Gastrocnemius medialis (tissue), 4 donors: ENCODE measurements at regions not wholly inside any gene's neighbourhood (a gene's known extent, or its start where the extent isn't known, plus 50 kb on each side); places are given as distances from the start of the nearest gene placed in this dataset.

Source experiments
- ATAC-seq, 2 donors: fragments of 150-250 bp; one replicate each; pipeline ENCODE4 v1.9.1; 2016
- DNase-seq, 2 donors: peaks; one replicate each; pipeline ENCODE4 v3.0.0-alpha.2; 2019
- H3K27ac ChIP-seq, 4 donors: fragments of 200-600 bp; sonication (generic); 1 replicate in 1 of 4; 2 replicates in 3 of 4; pipeline ENCODE4 v1.5.1; 2016 to 2018; ENCODE audit warnings: mild to moderate bottlenecking in 2 of 4, moderate library complexity in 1 of 4
- H3K27me3 ChIP-seq, 3 donors: fragments of 200-600 bp; sonication (generic) in 2 of 3; 1 replicate in 1 of 3; 2 replicates in 2 of 3; pipeline versions ENCODE4 v1.5.1 to v1.6.0; 2016 to 2019; ENCODE audit warnings: mild to moderate bottlenecking in 1 of 3, moderate library complexity in 1 of 3
- H3K36me3 ChIP-seq, 2 donors: fragments of 200-600 bp; sonication (generic) in 1 of 2; one replicate each; pipeline ENCODE4 v1.5.1; 2017 to 2018
- H3K4me1 ChIP-seq, 2 donors: fragments of 200-600 bp; sonication (generic) in 1 of 2; one replicate each; pipeline ENCODE4 v1.5.1; 2016 to 2017; ENCODE audit warnings: mild to moderate bottlenecking in 2 of 2
- H3K4me3 ChIP-seq, 4 donors: fragments of 200-600 bp; sonication (generic) in 3 of 4; 1 replicate in 1 of 4; 2 replicates in 3 of 4; pipeline ENCODE4 v1.5.1; 2016 to 2019; ENCODE audit warnings: mild to moderate bottlenecking in 2 of 4
- H3K9me3 ChIP-seq, 3 donors: fragments of 200-600 bp; sonication (generic) in 2 of 3; 1 replicate in 1 of 3; 2 replicates in 2 of 3; pipeline ENCODE4 v1.5.1; 2016 to 2019
- POLR2A ChIP-seq, 2 donors: fragments of 450-650 bp; IDR thresholded peaks; one replicate each; pipeline ENCODE4 v1.6.1; 2017; ENCODE audit warnings: antibody characterized with exemption in 2 of 2, mild to moderate bottlenecking in 2 of 2, moderate library complexity in 2 of 2
- in situ Hi-C, 4 donors: fragments of 200-750 bp; cut with MboI; loops; one replicate each; pipeline versions ENCODE4 v1.15.0 to v1.8.0; 2017; ENCODE audit warnings: low sequenced_read_pairs in 4 of 4
- intact Hi-C: fragments of 100-400 bp; cut with DNase I; formaldehyde crosslinking; loops from one replicate; pipeline ENCODE4 v1.15.1; 2023; ENCODE audit warnings: low total_unique reads
- TF ChIP-seq, protein P1 (sequence below), 5 experiments: fragments of 450-650 bp in 3 of 5; fragments of 200-600 bp in 2 of 5; sonication (generic) in 2 of 5; IDR thresholded peaks in 4 of 5; conservative IDR thresholded peaks in 1 of 5; 1 replicate in 4 of 5; 2 replicates in 1 of 5; pipeline ENCODE4 v1.5.1; 2016 to 2019; ENCODE audit warnings: antibody characterized with exemption in 5 of 5, mild to moderate bottlenecking in 3 of 5, moderate library complexity in 3 of 5

DNA sequence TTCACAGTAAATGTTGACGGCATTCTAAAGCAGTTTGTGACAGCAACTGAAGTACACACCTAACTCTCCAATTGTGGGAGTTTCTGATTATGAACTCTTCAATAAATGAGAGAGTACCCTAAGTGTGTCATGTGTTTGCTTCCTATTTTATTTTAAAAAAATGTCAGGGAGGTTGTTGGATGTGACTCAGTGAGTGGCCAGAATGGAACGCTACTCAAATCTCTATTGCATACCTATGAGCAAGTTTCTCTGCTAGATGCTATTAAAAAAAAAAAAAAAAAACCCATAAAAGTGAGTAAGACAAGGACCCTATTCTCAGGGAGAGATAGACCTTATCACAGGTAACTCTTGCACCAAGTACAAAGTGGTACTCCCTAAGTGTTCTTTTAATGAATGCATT, 256.6 kb downstream of the BTG1 start:
- H3K4me3 ChIP-seq: no peak overlapping the region
- in situ Hi-C loops (no loop called here), intact Hi-C loops (no loop called here)
- no peaks in the 10 kb centered on the region for H3K27me3 ChIP-seq
- TF ChIP-seq, protein P1, sequence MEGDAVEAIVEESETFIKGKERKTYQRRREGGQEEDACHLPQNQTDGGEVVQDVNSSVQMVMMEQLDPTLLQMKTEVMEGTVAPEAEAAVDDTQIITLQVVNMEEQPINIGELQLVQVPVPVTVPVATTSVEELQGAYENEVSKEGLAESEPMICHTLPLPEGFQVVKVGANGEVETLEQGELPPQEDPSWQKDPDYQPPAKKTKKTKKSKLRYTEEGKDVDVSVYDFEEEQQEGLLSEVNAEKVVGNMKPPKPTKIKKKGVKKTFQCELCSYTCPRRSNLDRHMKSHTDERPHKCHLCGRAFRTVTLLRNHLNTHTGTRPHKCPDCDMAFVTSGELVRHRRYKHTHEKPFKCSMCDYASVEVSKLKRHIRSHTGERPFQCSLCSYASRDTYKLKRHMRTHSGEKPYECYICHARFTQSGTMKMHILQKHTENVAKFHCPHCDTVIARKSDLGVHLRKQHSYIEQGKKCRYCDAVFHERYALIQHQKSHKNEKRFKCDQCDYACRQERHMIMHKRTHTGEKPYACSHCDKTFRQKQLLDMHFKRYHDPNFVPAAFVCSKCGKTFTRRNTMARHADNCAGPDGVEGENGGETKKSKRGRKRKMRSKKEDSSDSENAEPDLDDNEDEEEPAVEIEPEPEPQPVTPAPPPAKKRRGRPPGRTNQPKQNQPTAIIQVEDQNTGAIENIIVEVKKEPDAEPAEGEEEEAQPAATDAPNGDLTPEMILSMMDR (IDR thresholded peaks at IDR 0.05 in 4 of 5, conservative IDR thresholded peaks at IDR 0.05 in 1 of 5): no peak
- TF ChIP-seq POLR2A (IDR thresholded peaks at IDR 0.05): no peak
- no peak for DNase-seq
- H3K36me3 ChIP-seq: no peaks in the 10 kb centered on the region
- ATAC-seq: no peak
- H3K27ac ChIP-seq: no peak overlapping the region
- H3K4me1 ChIP-seq: no peaks in the 10 kb centered on the region
- H3K9me3 ChIP-seq: no peaks in the 10 kb centered on the region

DNA sequence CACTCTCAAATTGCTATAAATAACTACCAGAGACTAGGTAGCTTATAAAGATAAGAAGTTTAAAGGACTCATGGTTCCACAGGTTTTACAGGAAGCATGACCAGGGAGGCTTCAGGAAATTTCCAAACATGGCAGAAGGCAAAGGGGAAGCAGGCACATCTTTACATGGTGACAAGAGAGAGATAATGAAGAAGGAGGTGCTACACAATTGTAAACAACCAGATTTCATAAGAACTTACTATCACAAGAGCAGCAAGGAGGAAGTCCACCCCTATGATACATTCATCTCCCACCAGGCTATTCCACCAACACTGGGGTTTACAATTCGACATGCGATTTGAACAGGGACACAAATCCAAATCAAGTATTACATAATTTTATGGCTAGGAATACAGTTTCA, 257.7 kb downstream of the BTG1 start:
- Histone ChIP-seq H3K4me3 (no peak overlapping the region), H3K27ac (no peak overlapping the region), H3K36me3 (no peaks in the 10 kb centered on the region), H3K4me1 (no peaks in the 10 kb centered on the region), H3K27me3 (no peaks in the 10 kb centered on the region), H3K9me3 (no peaks in the 10 kb centered on the region)
- intact Hi-C loops: no loop called here
- TF ChIP-seq, protein P1 (IDR thresholded peaks at IDR 0.05 in 4 of 5, conservative IDR thresholded peaks at IDR 0.05 in 1 of 5): no peak
- TF ChIP-seq POLR2A (IDR thresholded peaks at IDR 0.05): no peak
- no peak for DNase-seq
- in situ Hi-C loops: no loop called here
- no peak for ATAC-seq

DNA sequence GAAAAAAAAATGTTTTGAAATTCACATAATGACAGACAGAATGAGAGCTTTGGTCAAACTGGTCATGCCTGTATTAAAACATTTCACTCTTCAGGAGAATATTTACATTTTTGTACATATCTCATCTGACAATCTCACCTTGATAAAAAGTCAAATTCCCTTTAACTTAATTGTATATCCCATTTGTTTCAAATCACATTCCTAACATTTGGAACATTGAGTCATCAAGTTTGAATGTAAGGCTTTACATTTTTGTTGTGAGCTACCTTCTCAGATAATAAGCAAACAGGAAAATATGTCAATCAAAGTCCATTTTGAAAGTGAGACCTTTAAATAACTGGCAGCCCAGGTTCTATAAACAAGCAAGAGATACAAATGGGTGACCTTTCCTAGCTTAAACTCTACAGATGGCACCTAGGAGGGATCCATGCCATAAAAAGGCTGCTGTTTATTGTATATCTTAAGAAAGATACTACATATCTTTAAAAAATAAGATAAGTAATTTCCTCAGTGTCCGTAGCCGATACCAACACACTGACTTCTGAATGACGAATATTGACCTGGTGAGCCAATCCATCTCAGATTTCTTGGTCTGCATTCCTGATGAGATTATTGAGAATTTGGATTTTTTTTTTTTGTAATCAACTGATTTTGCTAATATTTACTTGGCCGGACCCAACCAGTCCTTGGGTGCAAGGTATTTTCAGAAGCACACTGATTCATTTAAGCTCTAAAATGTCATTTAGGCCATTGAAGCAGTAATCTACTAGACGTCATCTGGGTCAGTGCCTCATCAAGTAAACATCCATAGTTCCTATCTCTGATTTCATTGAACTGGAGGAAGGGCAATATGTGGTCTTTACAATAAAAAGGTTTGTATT, 259.6 kb downstream of the BTG1 start:
- DNase-seq (no peak), ATAC-seq (no peak)
- Histone ChIP-seq H3K4me1 (no peaks in the 10 kb centered on the region), H3K36me3 (no peaks in the 10 kb centered on the region), H3K4me3 (no peak overlapping the region), H3K27ac (no peak overlapping the region), H3K27me3 (no peaks in the 10 kb centered on the region), H3K9me3 (no peaks in the 10 kb centered on the region)
- TF ChIP-seq, protein P1 (IDR thresholded peaks at IDR 0.05 in 4 of 5, conservative IDR thresholded peaks at IDR 0.05 in 1 of 5): no peak
- TF ChIP-seq POLR2A (IDR thresholded peaks at IDR 0.05): no peak
- intact Hi-C loops: no loop called here
- in situ Hi-C loops: no loop called here

DNA sequence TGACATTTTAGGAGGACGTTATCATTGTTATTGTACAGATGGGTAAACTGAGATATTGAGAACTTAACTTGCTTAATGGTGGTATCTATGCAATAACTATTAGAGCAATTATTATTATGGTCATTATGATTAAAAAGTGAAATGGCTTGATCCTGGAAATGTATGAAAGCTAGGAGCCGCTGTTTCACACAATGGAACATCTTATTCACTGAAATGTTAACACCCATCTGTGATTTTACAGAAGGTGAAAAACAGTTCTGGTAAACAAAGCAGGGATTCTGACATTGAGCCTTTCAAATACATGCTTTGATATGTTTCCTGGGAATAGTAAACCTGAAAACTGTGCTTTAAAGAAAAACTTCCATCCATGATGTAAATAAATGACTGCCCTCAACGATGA, 261.4 kb downstream of the BTG1 start:
- no peak overlapping the region for H3K27ac ChIP-seq
- H3K4me3 ChIP-seq: no peak overlapping the region
- in situ Hi-C loops (no loop called here), intact Hi-C loops (no loop called here)
- H3K9me3 ChIP-seq: no peaks in the 10 kb centered on the region
- TF ChIP-seq, protein P1 (IDR thresholded peaks at IDR 0.05 in 4 of 5, conservative IDR thresholded peaks at IDR 0.05 in 1 of 5): no peak
- TF ChIP-seq POLR2A (IDR thresholded peaks at IDR 0.05): no peak
- ATAC-seq (no peak), DNase-seq (no peak)
- H3K27me3 ChIP-seq: no peaks in the 10 kb centered on the region
- no peaks in the 10 kb centered on the region for H3K4me1 ChIP-seq
- H3K36me3 ChIP-seq: no peaks in the 10 kb centered on the region
